Activated naive CD8-positive, alpha-beta T cell (primary cell): ENCODE measurements at regions not wholly inside any gene's neighbourhood (a gene's known extent, or its start where the extent isn't known, plus 50 kb on each side); places are given as distances from the start of the nearest gene placed in this dataset.
"Not testable (repeated sequence)": the region's sequence is repeated elsewhere in the genome, so short reads cannot be mapped to it uniquely, and the experiment has no call there.

ENCODE experiments used
- H3K27ac Mint-ChIP-seq: one replicate; pipeline ENCODE4 v1.8.0; 2021; ENCODE audit warnings: mixed read lengths
- H3K27me3 Mint-ChIP-seq: one replicate; pipeline ENCODE4 v1.8.0; 2021; ENCODE audit warnings: mixed read lengths
- H3K36me3 Mint-ChIP-seq: one replicate; pipeline ENCODE4 v1.8.0; 2021; ENCODE audit warnings: mixed read lengths
- H3K4me1 Mint-ChIP-seq: one replicate; pipeline ENCODE4 v1.8.0; 2021; ENCODE audit warnings: low read depth, mixed read lengths
- H3K4me3 Mint-ChIP-seq: one replicate; pipeline ENCODE4 v1.8.0; 2021; ENCODE audit warnings: mild to moderate bottlenecking, mixed read lengths
- H3K9me3 Mint-ChIP-seq: one replicate; pipeline ENCODE4 v1.8.0; 2021; ENCODE audit warnings: low read depth, mixed read lengths

DNA sequence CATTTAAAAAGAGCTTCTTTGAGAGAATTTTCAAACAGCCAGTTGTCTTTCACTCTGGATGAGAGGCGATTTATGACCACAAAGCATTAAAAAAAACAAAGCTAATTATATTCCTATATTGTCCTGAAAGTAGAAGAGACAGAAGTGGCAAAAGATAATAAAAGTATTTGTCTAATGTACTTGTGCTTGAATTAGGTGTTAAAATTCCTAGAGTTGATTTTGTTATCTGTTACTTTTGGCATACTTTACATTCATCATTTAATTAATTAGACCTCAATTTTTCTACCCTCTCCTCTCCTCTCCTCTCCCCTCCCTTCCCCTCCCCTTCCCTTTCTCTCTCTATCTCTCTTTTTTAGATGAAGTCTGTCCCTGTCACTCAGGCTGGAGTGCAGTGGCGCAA, 635.1 kb upstream of the ZNF385D start:
- Mint-ChIP-seq H3K9me3 (peaks cover 6% of the 10 kb centered on the region), H3K4me3 (no peak overlapping the region), H3K4me1 (no peaks in the 10 kb centered on the region), H3K27me3 (no peaks in the 10 kb centered on the region), H3K36me3 (no peaks in the 10 kb centered on the region), H3K27ac (no peak overlapping the region)

DNA sequence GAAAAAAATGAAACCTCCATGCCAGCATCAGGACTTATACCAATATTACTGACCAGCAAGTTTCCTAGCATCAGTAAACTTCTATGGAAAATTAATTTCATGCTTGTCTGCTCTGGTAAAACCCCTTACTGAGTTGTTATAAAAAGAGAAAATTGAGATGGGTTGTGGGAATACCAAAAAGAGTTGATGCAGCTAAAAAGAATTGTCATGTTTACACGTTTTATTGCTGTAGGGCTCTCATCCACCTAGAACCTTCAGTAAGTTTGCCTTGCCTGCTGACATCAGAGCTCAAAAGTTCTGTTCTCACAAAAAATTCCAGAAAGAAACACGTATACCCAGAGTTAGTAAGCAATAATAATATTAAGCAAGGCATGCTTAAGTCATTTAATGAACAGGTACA, 641.3 kb upstream of the ZNF385D start:
- no peak overlapping the region for H3K4me3 Mint-ChIP-seq
- H3K27ac Mint-ChIP-seq = no peak overlapping the region
- H3K27me3 Mint-ChIP-seq = no peaks in the 10 kb centered on the region
- H3K4me1 Mint-ChIP-seq = no peaks in the 10 kb centered on the region
- peaks cover 5% of the 10 kb centered on the region for H3K9me3 Mint-ChIP-seq
- no peaks in the 10 kb centered on the region for H3K36me3 Mint-ChIP-seq

DNA sequence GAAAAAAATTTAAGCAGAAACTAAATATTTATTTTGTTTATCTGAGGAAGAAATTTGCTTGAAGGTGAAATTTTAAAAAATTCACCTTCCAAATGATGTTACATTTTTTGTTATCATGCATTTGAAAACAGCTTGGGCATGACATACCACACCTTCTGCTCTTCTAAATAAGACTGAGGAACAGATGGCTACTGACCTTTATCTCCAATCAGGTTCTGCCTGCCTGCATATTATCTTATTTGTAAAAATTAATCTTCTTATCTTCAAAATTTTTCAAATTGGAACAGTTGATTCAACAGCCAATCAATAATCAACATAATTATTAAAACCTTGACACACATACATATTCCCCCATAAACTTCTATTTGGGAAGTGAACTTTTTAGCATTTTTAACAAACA, 641.8 kb upstream of the ZNF385D start:
- H3K36me3 Mint-ChIP-seq = no peaks in the 10 kb centered on the region
- H3K27me3 Mint-ChIP-seq = no peaks in the 10 kb centered on the region
- no peak overlapping the region for H3K4me3 Mint-ChIP-seq
- no peak overlapping the region for H3K27ac Mint-ChIP-seq
- peaks cover 8% of the 10 kb centered on the region for H3K9me3 Mint-ChIP-seq
- H3K4me1 Mint-ChIP-seq = no peaks in the 10 kb centered on the region

GRCh38 chr3:22399566-22399965, 648.6 kb upstream of the ZNF385D start:
- no peaks in the 10 kb centered on the region for H3K36me3 Mint-ChIP-seq
- H3K27me3 Mint-ChIP-seq = no peaks in the 10 kb centered on the region
- H3K4me1 Mint-ChIP-seq = no peaks in the 10 kb centered on the region
- H3K27ac Mint-ChIP-seq = no peak overlapping the region
- no peak overlapping the region for H3K4me3 Mint-ChIP-seq
- H3K9me3 Mint-ChIP-seq = peaks cover 9% of the 10 kb centered on the region

DNA sequence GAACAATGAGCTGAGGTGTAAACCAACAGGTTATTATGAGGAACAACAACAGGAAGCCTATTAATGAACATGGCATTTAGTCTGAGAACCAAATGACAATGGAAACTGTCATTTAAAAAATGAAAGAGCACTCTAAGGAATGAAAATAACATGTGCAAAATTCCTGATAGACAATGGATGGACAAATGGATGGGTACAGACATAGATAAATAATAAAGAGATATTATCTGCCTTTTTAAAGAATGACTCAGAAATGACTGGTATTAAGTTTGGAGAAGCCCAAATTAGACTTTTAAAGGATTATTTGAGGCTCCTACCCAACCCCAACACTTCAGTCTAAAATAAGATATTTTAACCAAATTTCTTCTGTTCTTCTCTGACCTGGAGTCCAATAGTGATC, 650.5 kb upstream of the ZNF385D start:
- H3K27me3 Mint-ChIP-seq = no peaks in the 10 kb centered on the region
- H3K4me3 Mint-ChIP-seq = no peak overlapping the region

GRCh38 chr3:22414239-22414638, 663.2 kb upstream of the ZNF385D start:
- no peaks in the 10 kb centered on the region for H3K9me3 Mint-ChIP-seq
- H3K27ac Mint-ChIP-seq = no peak overlapping the region
- H3K4me3 Mint-ChIP-seq = no peak overlapping the region
- no peaks in the 10 kb centered on the region for H3K4me1 Mint-ChIP-seq
- no peaks in the 10 kb centered on the region for H3K36me3 Mint-ChIP-seq
- no peaks in the 10 kb centered on the region for H3K27me3 Mint-ChIP-seq

More for the DNA sequence above, 650.5 kb upstream of the ZNF385D start:
- Mint-ChIP-seq H3K36me3 (no peaks in the 10 kb centered on the region), H3K4me1 (no peaks in the 10 kb centered on the region), H3K27ac (no peak overlapping the region), H3K9me3 (peaks cover 5% of the 10 kb centered on the region)

GRCh38 chr3:22416838-22417446, 665.9 kb upstream of the ZNF385D start:
- H3K9me3 Mint-ChIP-seq, H3K4me1 Mint-ChIP-seq, H3K27ac Mint-ChIP-seq, H3K36me3 Mint-ChIP-seq, H3K27me3 Mint-ChIP-seq, H3K4me3 Mint-ChIP-seq: not testable (repeated sequence)

DNA sequence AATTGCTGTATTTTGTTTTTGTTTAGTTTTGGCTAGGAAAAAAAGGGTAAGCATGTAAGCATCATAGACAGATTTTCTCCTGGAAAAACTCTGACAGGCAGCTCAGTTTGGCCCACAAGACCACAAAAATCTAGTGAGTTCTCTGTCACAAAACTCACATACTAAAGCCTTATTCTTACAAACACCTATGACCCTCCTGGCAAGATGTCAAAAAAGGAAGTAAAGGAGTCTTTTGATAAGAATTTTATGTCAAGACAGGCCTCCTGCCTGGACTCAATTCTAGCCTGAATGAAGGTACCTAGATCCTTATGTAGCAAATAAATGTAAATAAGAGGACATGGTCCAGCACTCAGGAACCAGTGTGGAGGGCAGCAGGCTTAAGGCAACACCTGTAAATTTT, 668.3 kb upstream of the ZNF385D start:
- no peaks in the 10 kb centered on the region for H3K27me3 Mint-ChIP-seq
- H3K4me1 Mint-ChIP-seq = no peaks in the 10 kb centered on the region
- no peak overlapping the region for H3K4me3 Mint-ChIP-seq
- no peaks in the 10 kb centered on the region for H3K9me3 Mint-ChIP-seq
- no peak overlapping the region for H3K27ac Mint-ChIP-seq
- no peaks in the 10 kb centered on the region for H3K36me3 Mint-ChIP-seq

DNA sequence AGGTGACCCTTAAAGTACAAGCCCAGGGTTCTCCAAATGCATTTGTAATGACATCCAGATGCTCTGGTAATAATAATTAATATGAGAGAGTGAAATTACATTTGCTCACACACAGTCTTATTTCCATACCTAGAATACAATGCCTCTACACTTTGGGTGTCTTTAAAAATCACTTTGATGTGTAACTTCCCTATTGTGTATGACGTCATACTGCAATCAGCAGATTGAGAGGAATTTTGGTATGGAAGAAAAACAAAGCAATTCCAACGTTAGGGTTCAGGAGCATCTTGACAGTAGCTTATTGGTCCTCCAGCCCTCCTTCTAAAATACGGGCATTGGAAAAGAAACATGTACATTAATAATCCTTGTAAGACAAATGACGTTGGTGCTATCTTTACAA, 670.6 kb upstream of the ZNF385D start:
- no peaks in the 10 kb centered on the region for H3K27me3 Mint-ChIP-seq
- H3K9me3 Mint-ChIP-seq = peaks cover 4% of the 10 kb centered on the region
- H3K4me1 Mint-ChIP-seq = no peaks in the 10 kb centered on the region
- no peak overlapping the region for H3K4me3 Mint-ChIP-seq
- no peak overlapping the region for H3K27ac Mint-ChIP-seq
- no peaks in the 10 kb centered on the region for H3K36me3 Mint-ChIP-seq

DNA sequence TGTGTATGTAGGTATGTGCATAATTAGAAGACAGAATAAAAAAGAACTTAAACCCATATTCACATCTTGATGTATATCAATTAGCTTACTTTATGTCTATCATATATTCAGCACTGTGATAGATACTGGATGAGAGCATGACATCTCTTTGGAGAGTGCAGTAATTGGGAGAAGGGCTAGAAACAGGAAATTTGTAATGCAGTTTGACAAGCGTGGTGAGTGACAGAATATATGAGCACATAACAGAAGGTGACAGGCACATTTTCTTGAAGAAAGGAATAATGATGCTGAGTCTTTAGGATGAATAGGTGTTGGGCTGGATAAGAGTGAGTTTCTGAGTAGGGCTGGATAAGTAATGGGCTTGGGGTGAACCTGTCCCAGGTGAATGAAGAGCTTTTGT, 680.3 kb upstream of the ZNF385D start:
- Mint-ChIP-seq H3K4me1 (no peaks in the 10 kb centered on the region), H3K27me3 (no peaks in the 10 kb centered on the region), H3K4me3 (no peak overlapping the region), H3K9me3 (peaks cover 5% of the 10 kb centered on the region), H3K27ac (no peak overlapping the region), H3K36me3 (no peaks in the 10 kb centered on the region)

DNA sequence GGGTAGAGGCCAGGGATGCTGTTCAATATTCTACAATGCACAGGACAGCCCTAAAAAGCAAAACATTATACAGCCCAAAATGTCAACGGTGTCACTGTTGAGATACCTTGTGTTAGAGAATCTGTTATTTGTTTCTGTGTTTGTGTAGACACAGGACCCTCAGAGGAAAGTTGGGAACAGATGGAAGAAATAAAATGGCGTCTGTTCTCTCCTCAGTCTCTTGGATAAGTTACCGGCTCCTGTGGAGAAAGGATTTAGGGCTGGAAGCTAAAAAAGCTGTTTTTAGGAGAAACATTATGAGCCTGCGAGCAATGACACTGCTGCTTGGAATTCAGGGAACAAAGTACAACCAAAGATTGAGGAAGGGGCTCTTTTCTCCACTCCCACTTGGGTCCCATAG, 688.6 kb upstream of the ZNF385D start:
- Mint-ChIP-seq H3K36me3 (no peaks in the 10 kb centered on the region), H3K27me3 (no peaks in the 10 kb centered on the region), H3K27ac (no peak overlapping the region), H3K9me3 (no peaks in the 10 kb centered on the region), H3K4me1 (no peaks in the 10 kb centered on the region), H3K4me3 (no peak overlapping the region)

- Mint-ChIP-seq H3K4me3 (no peak overlapping the region), H3K9me3 (no peaks in the 10 kb centered on the region), H3K36me3 (no peaks in the 10 kb centered on the region), H3K4me1 (no peaks in the 10 kb centered on the region), H3K27ac (no peak overlapping the region), H3K27me3 (no peaks in the 10 kb centered on the region)
Measured at GRCh38 chr3:22441711-22442110, 690.7 kb upstream of the ZNF385D start.

GRCh38 chr3:22443571-22444233, 692.7 kb upstream of the ZNF385D start:
- Mint-ChIP-seq H3K36me3 (no peaks in the 10 kb centered on the region), H3K9me3 (no peaks in the 10 kb centered on the region), H3K27me3 (no peaks in the 10 kb centered on the region), H3K4me3 (no peak overlapping the region), H3K4me1 (no peaks in the 10 kb centered on the region), H3K27ac (no peak overlapping the region)

- H3K4me3 Mint-ChIP-seq, H3K27me3 Mint-ChIP-seq: not testable (repeated sequence)
Measured at GRCh38 chr3:22445336-22445735, 694.3 kb upstream of the ZNF385D start.

DNA sequence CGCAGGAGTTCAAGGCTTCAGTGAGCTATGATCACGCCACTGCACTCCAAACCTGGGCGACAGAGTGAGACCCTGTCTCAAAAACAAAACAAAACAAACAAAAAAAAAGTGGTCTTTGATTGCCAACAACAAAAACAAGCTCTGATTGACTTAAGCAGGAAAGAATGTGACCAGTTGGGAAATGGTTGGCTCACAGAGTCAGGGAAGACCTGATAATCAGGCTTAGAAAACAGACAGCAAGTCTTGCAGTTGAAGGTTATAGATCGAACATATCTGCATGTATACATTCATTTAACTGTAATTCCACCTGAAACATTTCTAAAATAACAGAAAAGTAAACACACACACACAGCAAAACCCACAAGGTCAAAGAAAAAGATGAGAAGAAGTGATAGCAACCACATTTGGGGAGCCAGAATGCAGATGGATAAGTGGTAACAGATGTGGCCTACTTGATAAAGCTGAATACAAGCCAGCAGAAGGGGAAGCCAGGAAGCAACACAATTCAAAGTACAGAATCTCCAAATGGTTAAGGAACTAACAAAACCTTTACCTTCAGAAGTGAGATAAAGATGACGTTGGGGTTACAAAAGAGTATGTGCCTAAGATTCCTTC, 699.9 kb upstream of the ZNF385D start:
- H3K9me3 Mint-ChIP-seq = peaks cover 3% of the 10 kb centered on the region
- H3K36me3 Mint-ChIP-seq = no peaks in the 10 kb centered on the region

More at GRCh38 chr3:22445336-22445735, 694.3 kb upstream of the ZNF385D start:
- H3K4me1 Mint-ChIP-seq, H3K27ac Mint-ChIP-seq, H3K9me3 Mint-ChIP-seq, H3K36me3 Mint-ChIP-seq: not testable (repeated sequence)

DNA sequence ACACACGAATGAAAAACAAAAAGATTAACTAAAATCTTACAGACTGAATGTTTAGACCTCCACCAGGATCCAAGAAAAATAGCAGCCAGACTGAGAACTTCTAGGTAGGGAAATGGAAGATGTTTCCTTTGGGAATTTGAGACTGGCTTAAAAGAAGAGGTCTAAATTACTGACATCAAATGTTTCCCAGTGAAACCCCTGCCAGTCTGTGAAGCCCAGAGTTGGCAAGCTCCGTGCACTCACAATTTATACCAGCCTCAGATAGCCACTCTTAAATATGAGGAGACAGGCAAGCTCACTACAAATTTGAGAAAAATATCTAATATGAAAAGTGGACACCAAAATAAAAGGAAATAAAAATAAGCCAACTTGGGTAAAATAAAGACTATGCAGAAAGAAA, 700.5 kb upstream of the ZNF385D start:
- H3K4me1 Mint-ChIP-seq = no peaks in the 10 kb centered on the region
- peaks cover 3% of the 10 kb centered on the region for H3K9me3 Mint-ChIP-seq
- no peak overlapping the region for H3K4me3 Mint-ChIP-seq
- H3K27me3 Mint-ChIP-seq = no peaks in the 10 kb centered on the region
- no peaks in the 10 kb centered on the region for H3K36me3 Mint-ChIP-seq
- no peak overlapping the region for H3K27ac Mint-ChIP-seq

More for the DNA sequence above, 699.9 kb upstream of the ZNF385D start:
- Mint-ChIP-seq H3K4me1 (no peaks in the 10 kb centered on the region), H3K27me3 (no peaks in the 10 kb centered on the region), H3K27ac (no peak overlapping the region), H3K4me3 (no peak overlapping the region)
